GM11168 (cell line): ENCODE measurements at regions not wholly inside any gene's neighbourhood (a gene's known extent, or its start where the extent isn't known, plus 50 kb on each side); places are given as distances from the start of the nearest gene placed in this dataset.
"Not testable (repeated sequence)": the region's sequence is repeated elsewhere in the genome, so short reads cannot be mapped to it uniquely, and the experiment has no call there.

Source experiments
- in situ Hi-C: fragments of 300-500 bp; cut with MboI; formaldehyde crosslinking; loops from one replicate; pipeline ENCODE4 v1.12.0; 2022; ENCODE audit warnings: low sequenced_read_pairs; ENCODE audit not compliant: unreplicated experiment

- in situ Hi-C loops = not testable (repeated sequence)
Observed at GRCh38 chr7:65613644-65614289, 240.1 kb downstream of the ZNF92 start.

GRCh38 chr7:65616111-65616510 is 242.5 kb downstream of the ZNF92 start:
- in situ Hi-C loops = not testable (repeated sequence)

GRCh38 chr7:65620216-65620615 is 246.6 kb downstream of the ZNF92 start:
- in situ Hi-C loops = not testable (repeated sequence)

GRCh38 chr7:65621580-65622201 is 248.0 kb downstream of the ZNF92 start:
- in situ Hi-C loops = not testable (repeated sequence)

- in situ Hi-C loops = not testable (repeated sequence)
Observed at GRCh38 chr7:65631236-65631635, 241.6 kb upstream of the VKORC1L1 start.

- in situ Hi-C loops = not testable (repeated sequence)
Observed at GRCh38 chr7:65633587-65634404, 239.1 kb upstream of the VKORC1L1 start.

GRCh38 chr7:65638918-65639317 is 234.0 kb upstream of the VKORC1L1 start:
- in situ Hi-C loops = not testable (repeated sequence)

DNA sequence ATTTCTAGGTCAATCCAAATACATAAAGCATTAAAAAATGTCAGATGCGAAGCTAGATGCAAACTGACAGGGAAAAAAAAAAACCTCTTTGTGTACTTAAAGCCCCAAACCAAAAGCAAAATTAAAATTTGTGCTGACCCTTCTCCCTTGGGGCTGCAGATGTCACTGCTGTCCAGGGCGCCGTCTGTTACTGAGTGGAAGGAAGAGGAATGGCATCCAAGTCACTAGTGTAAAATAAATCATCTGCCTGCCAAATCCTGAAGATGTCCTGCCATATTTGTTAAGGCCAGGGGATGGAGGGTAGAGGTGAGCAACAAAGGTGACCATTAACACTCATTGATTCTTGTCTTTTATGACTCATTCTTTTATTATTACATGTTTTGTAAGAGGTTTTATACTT is 233.2 kb upstream of the VKORC1L1 start:
- in situ Hi-C loops = not testable (repeated sequence)

- in situ Hi-C loops = not testable (repeated sequence)
Observed at GRCh38 chr7:65643498-65643897, 229.4 kb upstream of the VKORC1L1 start.

- in situ Hi-C loops = not testable (repeated sequence)
Observed at GRCh38 chr7:65647153-65647964, 225.5 kb upstream of the VKORC1L1 start.

DNA sequence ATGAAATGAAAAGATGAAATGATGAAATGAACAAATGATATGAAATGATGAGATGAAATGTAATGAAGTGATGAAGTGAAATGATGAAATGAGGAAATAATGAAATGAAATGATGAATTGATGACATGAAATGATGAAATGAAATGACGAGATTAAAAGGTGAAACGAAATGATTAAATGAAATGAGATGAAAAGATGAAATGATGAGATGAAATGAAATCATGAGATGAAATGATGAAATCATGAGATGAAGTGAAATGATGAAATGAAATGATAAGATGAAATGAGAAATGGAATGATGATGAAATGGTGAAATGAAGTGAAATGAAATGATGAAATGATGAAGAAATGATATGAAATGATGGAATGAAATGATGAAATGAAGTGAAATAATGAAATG is 221.7 kb upstream of the VKORC1L1 start:
- in situ Hi-C loops = not testable (repeated sequence)

DNA sequence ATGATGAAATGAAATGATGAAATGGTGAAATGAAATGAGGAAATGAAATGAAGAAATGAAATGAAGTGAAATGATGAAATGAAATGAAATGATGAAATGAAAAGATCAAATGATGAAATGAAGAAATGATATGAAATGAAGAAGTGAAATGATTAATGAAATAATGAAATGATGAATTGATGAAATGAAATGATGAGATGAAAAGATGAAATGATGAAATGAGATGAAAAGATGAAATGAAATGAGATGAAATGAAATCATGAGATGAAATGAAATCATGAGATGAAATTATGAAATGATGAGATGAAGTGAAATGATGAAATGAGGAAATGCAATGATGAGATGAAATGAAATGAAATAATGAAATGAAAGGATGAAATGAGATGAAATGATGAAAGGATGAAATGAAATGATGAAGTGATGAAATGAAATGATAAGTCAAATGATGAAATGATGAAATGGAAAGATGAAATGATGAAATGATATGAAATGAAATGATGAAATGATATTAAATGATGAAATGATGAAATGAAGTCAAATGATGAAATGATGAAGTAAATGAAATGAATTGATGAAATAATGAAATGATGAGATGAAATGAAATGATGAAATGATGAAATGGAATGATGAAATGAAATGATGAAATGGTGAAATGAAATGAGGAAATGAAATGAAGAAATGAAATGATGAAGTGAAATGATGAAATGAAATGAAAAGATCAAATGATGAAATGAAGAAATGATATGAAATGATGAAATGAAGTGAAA is 220.9 kb upstream of the VKORC1L1 start:
- in situ Hi-C loops = not testable (repeated sequence)

DNA sequence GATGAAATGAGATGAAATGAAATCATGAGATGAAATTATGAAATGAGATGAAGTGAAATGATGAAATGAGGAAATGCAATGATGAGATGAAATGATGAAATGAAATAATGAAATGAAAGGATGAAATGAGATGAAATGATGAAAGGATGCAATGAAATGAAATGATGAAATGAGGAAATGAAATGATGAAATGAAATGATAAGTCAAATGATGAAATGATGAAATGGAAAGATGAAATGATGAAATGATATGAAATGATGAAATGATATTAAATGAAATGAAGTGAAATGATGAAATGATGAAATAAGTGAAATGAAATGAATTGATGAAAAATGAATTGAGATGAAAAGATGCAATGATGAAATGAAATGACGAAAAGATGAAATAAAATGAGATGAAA is 220.2 kb upstream of the VKORC1L1 start:
- in situ Hi-C loops = not testable (repeated sequence)

GRCh38 chr7:65656494-65657188 is 216.2 kb upstream of the VKORC1L1 start:
- in situ Hi-C loops = not testable (repeated sequence)

- in situ Hi-C loops = not testable (repeated sequence)
Observed at GRCh38 chr7:65683362-65683761, 189.5 kb upstream of the VKORC1L1 start.

GRCh38 chr7:65699026-65699714 is 173.7 kb upstream of the VKORC1L1 start:
- in situ Hi-C loops = not testable (repeated sequence)

- in situ Hi-C loops = not testable (repeated sequence)
Observed at GRCh38 chr7:65699715-65700356, 173.0 kb upstream of the VKORC1L1 start.
